ENCODE measurements at regions not wholly inside any gene's neighbourhood (a gene's known extent, or its start where the extent isn't known, plus 50 kb on each side); places are given as distances from the start of the nearest gene placed in this dataset.
"Not testable (repeated sequence)": the region's sequence is repeated elsewhere in the genome, so short reads cannot be mapped to it uniquely, and the experiment has no call there.

GRCh38 chr3:166634091-166634746 lies 745.9 kb downstream of the ZBBX start:
- H3K4me3 ChIP-seq (ENCODE audit: low read depth, low read length), result no peak overlapping the region
- no peak for TF ChIP-seq CTCF (IDR thresholded peaks at IDR 0.05; ENCODE audit: low read depth, low read length, missing control alignments)
- DNase-seq (ENCODE audit: low read depth), result no peak
- in situ Hi-C loops (cut with HindIII; ENCODE audit: low sequenced_read_pairs), result no loop called here

- no peak for TF ChIP-seq CTCF (IDR thresholded peaks at IDR 0.05; ENCODE audit: low read depth, low read length, missing control alignments)
- no peak for DNase-seq (ENCODE audit: low read depth)
- H3K4me3 ChIP-seq (ENCODE audit: low read depth, low read length), result no peak overlapping the region
- in situ Hi-C loops (cut with HindIII; ENCODE audit: low sequenced_read_pairs), result no loop called here
Observed at GRCh38 chr3:166630190-166630589, 749.9 kb downstream of the ZBBX start.

GRCh38 chr3:166613365-166613764 lies 766.7 kb downstream of the ZBBX start:
- no peak for DNase-seq (ENCODE audit: low read depth)
- TF ChIP-seq CTCF (IDR thresholded peaks at IDR 0.05; ENCODE audit: low read depth, low read length, missing control alignments), result no peak
- H3K4me3 ChIP-seq (ENCODE audit: low read depth, low read length), result no peak overlapping the region
- in situ Hi-C loops (cut with HindIII; ENCODE audit: low sequenced_read_pairs), result no loop called here

- in situ Hi-C loops (cut with HindIII; ENCODE audit: low sequenced_read_pairs); H3K4me3 ChIP-seq (ENCODE audit: low read depth, low read length); DNase-seq (ENCODE audit: low read depth): not testable (repeated sequence)
Observed at GRCh38 chr3:166612761-166613160, 767.3 kb downstream of the ZBBX start.

- no peak for DNase-seq (ENCODE audit: low read depth)
- in situ Hi-C loops (cut with HindIII; ENCODE audit: low sequenced_read_pairs), result no loop called here
- no peak for TF ChIP-seq CTCF (IDR thresholded peaks at IDR 0.05; ENCODE audit: low read depth, low read length, missing control alignments)
- H3K4me3 ChIP-seq (ENCODE audit: low read depth, low read length), result no peak overlapping the region
Observed at GRCh38 chr3:166607933-166608521, 770.8 kb upstream of the BCHE start.

GRCh38 chr3:166606988-166607387 lies 769.8 kb upstream of the BCHE start:
- in situ Hi-C loops (cut with HindIII; ENCODE audit: low sequenced_read_pairs), result no loop called here
- no peak for DNase-seq (ENCODE audit: low read depth)

More at GRCh38 chr3:166606988-166607387, 769.8 kb upstream of the BCHE start:
- no peak for TF ChIP-seq CTCF (IDR thresholded peaks at IDR 0.05; ENCODE audit: low read depth, low read length, missing control alignments)
- no peak overlapping the region for H3K4me3 ChIP-seq (ENCODE audit: low read depth, low read length)
